SK-MEL-5 (cell line): ENCODE measurements at regions not wholly inside any gene's neighbourhood (a gene's known extent, or its start where the extent isn't known, plus 50 kb on each side); places are given as distances from the start of the nearest gene placed in this dataset.

Source experiments
- DNase-seq: peaks from one replicate; pipeline ENCODE4 v3.0.0-alpha.2; 2016; ENCODE audit warnings: low read depth, low spot score
- in situ Hi-C: cut with HindIII; loops from 2 replicates; pipeline ENCODE4 v1.10.0; 2016; ENCODE audit warnings: low sequenced_read_pairs, high pct_unique_total_duplicates, low pct_unique_long_range_greater_than_20kb

- no peak for DNase-seq
- in situ Hi-C loops: no loop called here
Observed at GRCh38 chr9:88044200-88044599, 69.9 kb upstream of the CDK20 start.

- in situ Hi-C loops: no loop called here
Observed at GRCh38 chr9:88043647-88044046, 69.3 kb upstream of the CDK20 start.

GRCh38 chr9:88041447-88041846 lies 67.1 kb upstream of the CDK20 start:
- in situ Hi-C loops: no loop called here
- DNase-seq: peak; percentile 41

More at GRCh38 chr9:88043647-88044046, 69.3 kb upstream of the CDK20 start:
- DNase-seq: no peak

GRCh38 chr9:88037285-88037845 lies 63.0 kb upstream of the CDK20 start:
- DNase-seq: no peak
- in situ Hi-C loops: no loop called here

- in situ Hi-C loops: no loop called here
- no peak for DNase-seq
Observed at GRCh38 chr9:88034964-88035363, 60.6 kb upstream of the CDK20 start.

- in situ Hi-C loops: no loop called here
- no peak for DNase-seq
Observed at GRCh38 chr9:88033359-88033702, 59.0 kb upstream of the CDK20 start.

- in situ Hi-C loops: no loop called here
- DNase-seq: no peak
Observed at GRCh38 chr9:88028338-88028737, 54.0 kb upstream of the CDK20 start.

GRCh38 chr9:88026118-88026479 lies 51.8 kb upstream of the CDK20 start:
- in situ Hi-C loops: no loop called here
- DNase-seq: no peak

GRCh38 chr9:88025411-88026117 lies 51.2 kb upstream of the CDK20 start:
- in situ Hi-C loops: no loop called here
- no peak for DNase-seq

- DNase-seq: no peak
- in situ Hi-C loops: no loop called here
Observed at GRCh38 chr9:88024896-88025295, 50.6 kb upstream of the CDK20 start.
